Cardiac septum (tissue), 1 donor: ENCODE measurements at regions not wholly inside any gene's neighbourhood (a gene's known extent, or its start where the extent isn't known, plus 50 kb on each side); places are given as distances from the start of the nearest gene placed in this dataset.

Experiments
- DNase-seq: peaks from one replicate; pipeline ENCODE4 v3.0.0-alpha.2; 2020; ENCODE audit warnings: low spot score
- intact Hi-C: fragments of 100-400 bp; cut with DNase I; formaldehyde crosslinking; loops from one replicate; pipeline ENCODE4 v1.14.0; 2022
- donor health status: DM: no; HTN: no; CAD: no.

DNA sequence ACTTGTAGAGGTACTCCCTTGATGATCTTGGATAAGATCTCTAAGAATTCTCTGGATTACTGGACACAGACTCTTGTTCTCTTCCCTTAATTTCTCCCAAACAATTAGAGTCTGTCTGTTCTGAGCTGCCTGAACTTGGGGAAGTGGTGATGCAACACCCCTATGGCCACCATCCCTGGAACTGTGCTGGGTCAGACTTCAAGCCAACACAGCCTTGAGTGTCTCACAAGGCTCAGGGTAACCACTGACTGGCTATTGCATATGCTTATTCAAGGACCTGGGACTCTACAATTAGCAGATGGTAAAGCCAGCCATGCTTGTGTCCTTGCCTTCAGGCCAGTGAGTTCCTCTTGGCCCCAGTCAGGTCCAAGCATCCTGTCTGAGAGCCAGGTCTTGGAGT is 504.5 kb downstream of the MAN2A1 start:
- intact Hi-C loops: no loop called here
- DNase-seq: no peak

GRCh38 chr5:110195288-110195687 is 505.6 kb downstream of the MAN2A1 start:
- intact Hi-C loops: no loop called here
- no peak for DNase-seq

DNA sequence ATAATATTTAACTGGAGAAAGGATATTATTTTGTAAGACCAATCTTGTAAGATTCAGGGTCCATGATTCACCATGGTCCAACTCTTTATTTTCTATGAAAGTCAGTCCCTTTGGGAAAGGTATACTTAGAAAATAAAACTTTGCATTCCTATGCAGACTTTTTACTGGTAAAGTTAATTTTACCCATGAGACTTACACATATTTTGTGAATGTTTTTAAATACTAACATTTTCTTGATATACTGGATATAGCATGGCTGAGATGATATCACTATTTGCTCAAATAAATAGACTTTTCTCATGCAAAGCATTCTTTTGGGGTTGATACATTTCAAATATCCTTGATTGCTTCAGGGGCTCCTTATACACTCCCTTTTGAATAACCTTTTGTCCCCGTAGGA is 512.1 kb downstream of the MAN2A1 start:
- intact Hi-C loops: no loop called here

DNA sequence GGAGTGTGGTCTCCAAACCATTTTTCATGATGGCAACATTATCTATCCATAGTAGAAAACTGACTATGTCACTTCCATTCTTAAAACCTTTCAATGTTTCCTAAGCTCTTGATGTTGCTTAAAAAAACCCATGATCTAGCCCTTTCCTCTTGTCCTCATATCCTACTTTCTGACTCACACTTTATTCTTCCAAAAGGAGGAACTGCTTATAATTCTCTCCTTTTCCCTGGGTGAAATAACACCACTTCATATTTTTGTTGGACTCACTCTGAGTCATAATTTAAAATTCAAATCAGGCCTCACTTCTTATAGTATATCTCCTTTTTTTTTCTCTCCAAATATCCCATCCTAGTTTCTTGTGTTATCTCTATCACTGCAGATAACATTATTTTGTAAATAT is 513.9 kb downstream of the MAN2A1 start:
- intact Hi-C loops: no loop called here
- no peak for DNase-seq

More for the DNA sequence above, 512.1 kb downstream of the MAN2A1 start:
- no peak for DNase-seq

- intact Hi-C loops: no loop called here
- DNase-seq: no peak
Measured at GRCh38 chr5:110209401-110209800, 517.1 kb downstream of the TMEM232 start.

- no peak for DNase-seq
- intact Hi-C loops: no loop called here
Measured at GRCh38 chr5:110218981-110219380, 507.5 kb downstream of the TMEM232 start.

DNA sequence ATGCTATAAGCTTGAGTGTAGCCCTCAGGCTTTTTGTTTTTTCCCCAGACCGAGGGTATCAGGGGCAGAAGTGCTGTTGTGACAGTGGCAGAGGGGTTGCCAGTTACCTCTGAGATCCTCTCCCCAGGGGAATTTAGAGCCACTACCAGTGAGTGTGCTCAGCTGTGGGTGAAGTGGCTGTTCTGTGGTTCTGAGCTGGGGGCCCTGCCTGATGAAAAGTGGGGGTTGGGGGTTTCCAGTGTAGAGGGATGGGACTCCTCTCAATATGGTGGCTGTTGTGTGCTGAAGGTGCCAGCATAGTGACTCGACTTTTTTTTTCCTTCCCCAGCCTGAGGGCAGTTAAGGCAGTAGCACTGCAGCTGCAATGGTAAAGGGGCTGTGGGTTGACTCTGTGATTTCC is 506.7 kb downstream of the TMEM232 start:
- intact Hi-C loops: no loop called here

GRCh38 chr5:110221036-110221435 is 505.4 kb downstream of the TMEM232 start:
- no peak for DNase-seq
- intact Hi-C loops: no loop called here

More for the DNA sequence above, 506.7 kb downstream of the TMEM232 start:
- DNase-seq: no peak

DNA sequence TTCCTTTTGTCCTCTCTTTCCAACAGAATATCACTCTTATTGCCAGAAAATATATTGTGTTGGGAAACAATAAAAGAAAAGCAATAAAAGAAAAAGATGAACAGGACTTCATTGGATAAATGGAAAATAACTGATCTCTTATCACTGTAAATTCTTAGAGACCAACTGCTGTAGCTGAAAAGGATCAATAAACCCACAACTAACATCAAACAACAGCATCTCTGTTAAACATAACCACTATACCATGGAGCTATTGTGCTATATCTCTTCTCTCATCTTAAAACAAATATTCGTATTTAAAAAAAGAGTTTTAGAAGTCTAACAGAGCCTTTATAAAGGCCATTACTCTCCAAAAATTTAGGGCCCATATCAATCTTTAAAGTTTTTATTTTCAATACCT is 502.4 kb downstream of the TMEM232 start:
- no peak for DNase-seq
- intact Hi-C loops: no loop called here

- DNase-seq: no peak
- intact Hi-C loops: no loop called here
Measured at GRCh38 chr5:110225949-110226348, 500.5 kb downstream of the TMEM232 start.

- intact Hi-C loops: no loop called here
- DNase-seq: no peak
Measured at GRCh38 chr5:110239786-110240185, 486.7 kb downstream of the TMEM232 start.

- DNase-seq: no peak
- intact Hi-C loops: no loop called here
Measured at GRCh38 chr5:110242950-110243349, 483.5 kb downstream of the TMEM232 start.

DNA sequence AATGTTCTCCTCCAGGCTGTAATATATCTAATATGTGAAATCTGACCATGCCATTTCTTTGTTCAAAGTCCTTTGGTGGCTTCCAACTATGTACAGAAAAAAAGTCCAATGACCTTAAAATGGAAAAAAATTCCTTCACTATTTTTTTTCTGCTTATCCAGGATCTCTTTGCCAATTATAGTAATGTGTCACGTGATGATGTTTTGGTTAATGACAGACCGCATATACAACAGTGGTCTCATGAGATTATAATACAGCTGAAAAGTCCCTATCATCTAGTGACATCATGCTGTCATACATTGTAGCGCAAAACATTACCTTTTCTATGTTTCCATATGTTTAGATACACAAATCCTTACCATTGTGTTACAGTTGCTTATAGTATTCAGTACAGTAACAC is 477.6 kb downstream of the TMEM232 start:
- intact Hi-C loops: no loop called here
- no peak for DNase-seq

DNA sequence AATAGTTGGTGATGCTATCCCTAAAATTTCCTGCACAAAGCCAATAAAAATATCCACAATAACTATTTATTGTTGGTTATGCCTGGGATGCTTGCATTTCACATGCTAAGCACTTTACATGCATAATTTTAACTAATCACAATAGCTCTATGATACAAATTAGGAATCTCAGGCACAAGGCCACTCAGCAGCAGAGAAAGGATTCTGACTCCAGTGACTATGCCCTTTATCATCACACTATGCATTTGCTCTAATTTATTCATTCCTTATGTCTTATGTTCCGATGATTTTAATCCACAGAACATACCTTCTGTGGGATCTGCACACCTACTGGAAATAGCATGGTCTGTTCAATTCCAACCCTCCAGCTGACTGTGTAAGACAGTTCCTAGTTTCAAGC is 476.1 kb downstream of the TMEM232 start:
- no peak for DNase-seq
- intact Hi-C loops: no loop called here

DNA sequence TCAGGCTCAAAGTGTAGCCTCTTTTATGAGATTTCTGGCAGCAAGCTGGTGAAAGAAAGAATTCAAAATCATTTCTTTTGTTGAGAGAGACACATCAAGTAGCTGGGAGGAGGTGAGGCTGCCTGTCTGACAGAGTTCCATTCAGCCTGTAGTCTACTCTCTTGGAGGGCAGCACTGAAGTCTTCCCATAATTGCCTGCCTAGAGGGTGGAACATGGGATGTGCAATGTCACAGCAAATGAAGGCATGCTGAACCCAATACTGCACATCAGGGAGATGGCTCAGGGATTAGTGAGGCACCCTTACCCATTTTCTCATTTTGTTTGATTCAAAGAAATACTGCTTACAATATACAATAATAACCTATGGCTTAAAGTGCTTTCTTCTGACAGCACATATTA is 475.7 kb downstream of the TMEM232 start:
- intact Hi-C loops: no loop called here
- DNase-seq: no peak

- intact Hi-C loops: no loop called here
- no peak for DNase-seq
Measured at GRCh38 chr5:110251366-110251765, 475.1 kb downstream of the TMEM232 start.

- intact Hi-C loops: no loop called here
- no peak for DNase-seq
Measured at GRCh38 chr5:110255194-110255593, 471.3 kb downstream of the TMEM232 start.

DNA sequence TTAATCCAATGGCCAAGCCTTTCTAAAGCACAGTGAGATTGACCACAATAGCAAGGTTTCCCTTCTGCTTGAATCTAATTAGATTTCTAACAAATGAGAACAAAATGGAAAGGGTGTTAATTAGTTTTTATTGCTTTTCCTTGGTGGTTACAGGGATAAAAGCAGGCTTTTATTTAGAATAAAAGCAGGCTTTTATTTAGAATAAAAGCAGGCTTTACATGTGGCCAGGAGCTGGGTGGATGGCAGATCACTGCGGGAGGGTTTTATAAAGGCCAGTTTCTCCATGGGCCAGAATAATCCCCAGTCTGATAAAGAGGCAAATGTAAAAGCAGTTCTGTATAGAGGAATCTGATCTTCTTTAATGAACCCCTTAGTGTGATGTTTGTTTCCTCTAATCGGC is 470.2 kb downstream of the TMEM232 start:
- intact Hi-C loops: no loop called here

DNA sequence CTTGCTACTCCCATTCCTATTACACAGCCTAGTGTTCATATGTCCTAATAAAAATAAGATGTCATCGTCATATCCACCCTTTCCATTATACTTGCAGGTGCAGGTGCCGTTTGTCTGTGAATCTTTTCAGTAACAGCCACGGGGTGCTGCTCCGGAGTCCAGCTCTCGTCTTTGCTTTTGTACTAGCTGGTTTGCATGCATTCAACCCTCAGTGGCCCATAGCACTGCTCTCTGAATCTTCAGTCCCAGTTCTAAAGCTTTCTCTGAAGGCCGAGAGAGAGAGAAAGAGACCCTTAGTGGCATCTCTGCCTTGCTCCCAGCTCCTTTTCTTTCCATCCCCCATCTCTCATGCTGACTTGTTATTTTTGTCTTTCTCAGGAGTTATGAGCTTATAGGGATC is 468.5 kb downstream of the TMEM232 start:
- no peak for DNase-seq
- intact Hi-C loops: no loop called here

More for the DNA sequence above, 470.2 kb downstream of the TMEM232 start:
- DNase-seq: no peak

DNA sequence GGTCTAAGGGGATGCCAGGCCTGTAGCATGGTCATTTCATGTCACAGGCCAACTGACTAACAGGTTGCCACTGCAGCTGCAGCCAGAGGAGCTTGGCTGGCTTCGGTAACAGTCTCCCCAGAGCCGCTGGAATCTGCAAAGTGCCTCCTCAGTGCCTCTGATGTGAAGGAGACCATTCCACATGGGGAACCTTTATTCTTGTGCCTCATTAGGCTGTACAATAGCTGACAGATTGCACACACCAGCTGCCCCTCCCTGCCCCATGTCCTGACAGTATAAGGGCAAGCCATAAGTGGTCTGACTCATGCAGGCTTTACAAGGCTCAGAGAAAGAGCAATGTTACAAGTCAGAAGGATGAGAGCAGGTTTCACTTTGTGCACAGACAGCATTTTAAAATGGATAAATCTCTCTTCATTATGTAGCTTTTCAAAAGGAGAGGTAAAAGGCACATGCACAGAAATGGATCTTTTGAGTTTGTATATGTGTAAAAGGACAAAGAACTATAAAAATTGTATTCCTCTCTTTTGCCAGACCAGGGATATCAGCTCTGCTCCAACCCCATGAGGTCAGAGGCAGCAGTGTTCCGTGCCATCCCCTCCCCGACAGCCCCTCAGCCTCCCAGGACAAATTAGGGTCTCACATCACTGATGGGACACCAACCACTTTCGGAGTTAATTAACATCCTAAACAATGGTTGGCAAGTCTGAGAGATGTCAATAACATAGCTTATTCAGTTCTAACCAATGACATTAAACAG is 467.8 kb downstream of the TMEM232 start:
- DNase-seq: no peak
- intact Hi-C loops: no loop called here

- intact Hi-C loops: no loop called here
- DNase-seq: no peak
Measured at GRCh38 chr5:110262749-110263148, 463.7 kb downstream of the TMEM232 start.

DNA sequence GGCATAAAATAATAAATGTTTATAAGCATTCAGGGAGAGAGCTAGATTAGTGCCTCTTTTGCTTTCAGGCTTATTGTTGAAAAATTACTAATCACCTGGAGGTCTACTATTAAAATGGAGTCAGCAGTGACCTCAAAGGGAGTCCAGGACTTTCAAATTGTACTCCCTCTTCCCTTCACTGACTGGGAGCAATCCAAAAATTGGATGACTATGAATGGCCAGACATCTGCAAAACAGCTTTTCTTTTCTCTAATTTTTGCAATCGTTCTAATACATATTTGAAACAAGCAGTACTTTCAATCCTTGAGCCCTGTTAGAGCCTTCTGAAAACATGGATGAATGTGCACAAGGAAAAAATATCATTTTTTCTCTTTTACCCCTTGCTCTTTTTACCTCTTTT is 461.8 kb downstream of the TMEM232 start:
- no peak for DNase-seq
- intact Hi-C loops: no loop called here
